CD4-positive, CD25-positive, alpha-beta regulatory T cell (primary cell): ENCODE measurements at regions not wholly inside any gene's neighbourhood (a gene's known extent, or its start where the extent isn't known, plus 50 kb on each side); places are given as distances from the start of the nearest gene placed in this dataset.
A peak's percentile ranks its signal among the peaks of the same experiment; 100 is the strongest.

Experiments
- ATAC-seq, 2 donors: fragments of 150-1000 bp; cut with Tn5 transposase; one replicate each; pipeline ENCODE4 v1.10.0; 2021; ENCODE audit warnings: low read depth in 2 of 2, moderate number of reproducible peaks in 2 of 2, moderate library complexity in 1 of 2
- DNase-seq, 3 donors: peaks; one replicate each; pipeline versions ENCODE4 v3.0.0 to v3.0.0-alpha.2; 2012 to 2022; ENCODE audit warnings: mixed read lengths in 1 of 3
- H3K27ac ChIP-seq: one replicate; pipeline ENCODE4 v1.7.0; 2013; ENCODE audit warnings: mild to moderate bottlenecking, low read length; ENCODE audit not compliant: insufficient read depth, poor library complexity, severe bottlenecking
- H3K27me3 ChIP-seq: one replicate; pipeline ENCODE4 v1.7.0; 2013; ENCODE audit warnings: low read length; ENCODE audit not compliant: control insufficient read depth, insufficient read depth
- H3K36me3 ChIP-seq: one replicate; pipeline ENCODE4 v1.7.0; 2013; ENCODE audit warnings: mild to moderate bottlenecking, low read length, moderate library complexity; ENCODE audit not compliant: control insufficient read depth, insufficient read depth
- H3K4me1 ChIP-seq: 2 replicates; pipeline ENCODE4 v1.7.0; 2013; ENCODE audit warnings: mild to moderate bottlenecking, low read length; ENCODE audit not compliant: insufficient read depth, control insufficient read depth, poor library complexity, severe bottlenecking
- H3K4me3 ChIP-seq: one replicate; pipeline ENCODE4 v1.7.0; 2013; ENCODE audit warnings: low read depth, mild to moderate bottlenecking, low read length, moderate library complexity
- H3K9me3 ChIP-seq, 2 experiments: 1 replicate in 1 of 2; 2 replicates in 1 of 2; pipeline ENCODE4 v1.7.0; 2013; ENCODE audit warnings: low read length in 2 of 2, mild to moderate bottlenecking in 1 of 2, moderate library complexity in 1 of 2; ENCODE audit not compliant: control insufficient read depth in 2 of 2
- H3K27ac Mint-ChIP-seq, 3 donors: one replicate each; pipeline ENCODE4 v1.8.0; 2020 to 2022; ENCODE audit warnings: mild to moderate bottlenecking in 3 of 3, mixed read lengths in 3 of 3, moderate library complexity in 2 of 3
- H3K27me3 Mint-ChIP-seq: one replicate; pipeline ENCODE4 v1.8.0; 2022; ENCODE audit warnings: mild to moderate bottlenecking, mixed read lengths
- H3K36me3 Mint-ChIP-seq: one replicate; pipeline ENCODE4 v1.8.0; 2020; ENCODE audit warnings: mixed read lengths
- H3K4me1 Mint-ChIP-seq, 4 donors: one replicate each; pipeline ENCODE4 v1.8.0; 2020 to 2022; ENCODE audit warnings: mixed read lengths in 4 of 4, mild to moderate bottlenecking in 1 of 4
- H3K4me3 Mint-ChIP-seq, 4 donors: one replicate each; pipeline ENCODE4 v1.8.0; 2020 to 2022; ENCODE audit warnings: mild to moderate bottlenecking in 4 of 4, mixed read lengths in 4 of 4, moderate library complexity in 3 of 4
- H3K9me3 Mint-ChIP-seq, 7 donors: one replicate each; pipeline ENCODE4 v1.8.0; 2020 to 2022; ENCODE audit warnings: mixed read lengths in 7 of 7, mild to moderate bottlenecking in 3 of 7, moderate library complexity in 2 of 7

- peaks cover 0 to 24% (median 17%) of the 10 kb centered on the region in 4 donors for H3K4me1 Mint-ChIP-seq
- Histone ChIP-seq H3K9me3 (no peaks in the 10 kb centered on the region), H3K27me3 (peaks cover 8% of the 10 kb centered on the region), H3K27ac (no peak overlapping the region), H3K4me3 (no peak overlapping the region), H3K36me3 (no peaks in the 10 kb centered on the region), H3K4me1 (peaks cover 19% of the 10 kb centered on the region)
- H3K9me3 Mint-ChIP-seq, result peaks cover 0 to 1% (median 0%) of the 10 kb centered on the region in 7 donors
- peaks cover 36% of the 10 kb centered on the region for H3K27me3 Mint-ChIP-seq
- ATAC-seq, result peak in 1 of 2 donors; percentile 24
- DNase-seq, result peak in 1 of 3 donors; percentile 27
- H3K4me3 Mint-ChIP-seq, result no peak overlapping the region
- peaks cover 4% of the 10 kb centered on the region for H3K36me3 Mint-ChIP-seq
- H3K27ac Mint-ChIP-seq, result peak overlapping the region in 1 of 3 donors; percentile 3
Measured at GRCh38 chr14:106848330-106849121, 1322.1 kb downstream of the TMEM121 start.

DNA sequence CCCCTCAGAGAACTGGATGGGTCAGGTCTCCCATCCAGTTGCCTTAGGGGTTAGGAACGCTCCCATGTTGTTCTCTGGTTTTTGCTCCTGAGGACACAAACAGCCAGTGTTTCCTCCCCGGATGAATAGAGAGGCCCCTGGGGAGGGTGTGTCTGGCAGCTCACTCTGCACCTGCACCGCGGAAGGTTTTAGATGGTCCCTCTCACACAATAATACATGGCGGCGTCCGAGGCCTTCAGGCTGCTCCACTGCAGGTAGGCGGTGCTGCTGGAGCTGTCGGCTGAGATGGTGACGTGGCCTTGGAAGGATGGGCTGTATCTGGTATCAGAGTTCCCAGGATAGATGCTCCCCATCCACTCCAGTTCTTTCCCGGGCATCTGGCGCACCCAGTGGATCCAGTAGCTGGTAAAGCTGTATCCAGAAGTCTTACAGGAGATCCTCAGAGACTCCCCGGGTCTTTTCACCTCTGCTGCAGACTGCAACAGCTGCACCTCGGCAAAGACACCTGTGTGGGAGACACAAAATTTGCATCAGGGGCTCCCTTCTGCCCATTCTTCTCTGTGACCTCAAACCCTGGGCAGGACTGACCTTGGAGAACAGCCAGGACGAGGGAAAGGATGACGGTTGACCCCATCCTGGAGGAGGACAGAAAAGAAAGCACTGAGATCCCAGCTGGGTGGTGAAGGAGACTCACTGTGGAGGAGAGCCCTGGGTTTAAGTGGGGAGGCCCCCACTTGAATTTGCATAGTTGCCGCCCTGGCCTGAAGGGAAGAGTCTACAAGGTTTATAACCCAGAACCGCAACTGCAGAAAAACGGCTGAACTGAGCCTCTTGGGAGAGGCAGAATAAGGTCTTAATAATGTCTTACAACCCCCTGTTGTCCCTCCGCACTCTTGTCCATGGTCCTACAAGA, 1324.8 kb downstream of the TMEM121 start:
- H3K36me3 Mint-ChIP-seq, result peaks cover 4% of the 10 kb centered on the region
- Histone ChIP-seq H3K4me3 (no peak overlapping the region), H3K9me3 (no peaks in the 10 kb centered on the region), H3K36me3 (no peaks in the 10 kb centered on the region), H3K27ac (no peak overlapping the region), H3K4me1 (no peaks in the 10 kb centered on the region), H3K27me3 (peaks cover 8% of the 10 kb centered on the region)
- H3K4me1 Mint-ChIP-seq, result peaks cover 0 to 8% (median 5%) of the 10 kb centered on the region in 4 donors
- no peak overlapping the region for H3K27ac Mint-ChIP-seq
- peaks cover 23% of the 10 kb centered on the region for H3K27me3 Mint-ChIP-seq
- H3K9me3 Mint-ChIP-seq, result peaks cover 0 to 3% (median 0%) of the 10 kb centered on the region in 7 donors
- H3K4me3 Mint-ChIP-seq, result no peak overlapping the region
- peak in 1 of 2 donors; percentile 34 for ATAC-seq
- DNase-seq, result no peak

DNA sequence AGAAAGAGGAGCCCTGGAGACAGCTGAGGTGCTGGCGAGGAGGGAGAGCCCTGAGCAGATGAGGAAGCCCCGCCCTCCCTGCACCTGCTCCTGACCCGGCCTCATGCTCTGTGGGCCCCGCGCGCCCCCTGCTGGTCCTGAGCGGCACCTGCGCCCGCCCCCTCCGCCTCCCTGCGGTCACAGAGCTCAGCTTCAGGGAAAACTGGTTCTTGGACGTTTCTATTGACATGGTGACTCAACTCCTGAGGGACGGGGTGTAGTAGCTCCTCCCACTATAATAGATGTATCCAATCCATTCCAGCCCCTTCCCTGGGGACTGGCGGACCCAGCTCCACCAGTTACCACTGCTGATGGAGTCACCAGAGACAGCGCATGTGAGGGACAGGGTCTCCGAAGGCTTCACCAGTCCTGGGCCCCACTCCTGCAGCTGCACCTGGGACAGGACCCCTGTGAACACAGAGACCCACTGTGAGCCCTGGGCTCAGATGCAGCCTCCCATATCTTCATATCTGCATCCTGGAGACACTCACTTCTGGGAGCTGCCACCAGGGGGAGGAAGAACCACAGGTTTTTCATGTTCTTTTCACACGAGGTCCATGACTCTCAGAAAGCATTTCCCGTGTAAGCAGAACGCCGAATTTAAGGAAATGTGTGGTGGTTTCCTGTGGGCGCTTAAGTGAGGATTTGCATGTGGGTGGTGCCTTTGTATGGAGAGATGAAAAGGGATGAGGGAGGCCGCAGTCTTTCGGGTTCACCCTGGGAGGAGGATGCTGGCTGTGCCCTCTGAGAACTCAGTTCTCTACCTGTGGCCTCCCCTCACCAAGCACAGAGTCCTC, 1346.4 kb downstream of the TMEM121 start:
- H3K4me3 ChIP-seq, result no peak overlapping the region
- peaks cover 42% of the 10 kb centered on the region for H3K27me3 Mint-ChIP-seq

DNA sequence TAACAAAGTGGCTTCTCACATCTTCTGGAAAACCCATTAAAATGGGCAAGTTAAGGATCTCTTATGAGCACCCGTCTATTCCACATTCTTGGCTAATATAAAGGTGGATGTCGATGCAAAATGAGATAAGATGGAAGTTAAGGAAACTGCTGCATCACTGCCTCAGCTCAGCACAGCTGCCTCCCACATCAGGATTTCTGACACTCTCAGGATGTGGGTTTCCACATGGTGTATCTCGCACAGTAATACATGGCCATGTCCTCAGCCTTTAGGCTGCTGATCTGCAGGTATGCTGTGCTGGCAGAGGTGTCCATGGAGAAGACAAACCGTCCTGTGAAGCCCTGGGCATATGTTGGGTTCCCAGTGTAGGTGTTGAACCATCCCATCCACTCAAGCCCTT, 1348.0 kb downstream of the TMEM121 start:
- no peak overlapping the region for H3K27ac ChIP-seq
- no peak for ATAC-seq
- no peak overlapping the region for H3K27ac Mint-ChIP-seq
- H3K27me3 Mint-ChIP-seq, result peaks cover 32% of the 10 kb centered on the region
- DNase-seq, result no peak
- no peaks in the 10 kb centered on the region for H3K36me3 Mint-ChIP-seq
- H3K4me1 ChIP-seq, result no peaks in the 10 kb centered on the region
- H3K4me3 Mint-ChIP-seq, result no peak overlapping the region
- no peaks in the 10 kb centered on the region for H3K9me3 ChIP-seq
- H3K4me3 ChIP-seq, result no peak overlapping the region
- peaks cover 0 to 1% (median 0%) of the 10 kb centered on the region in 7 donors for H3K9me3 Mint-ChIP-seq
- peaks cover 0 to 11% (median 6%) of the 10 kb centered on the region in 4 donors for H3K4me1 Mint-ChIP-seq
- no peaks in the 10 kb centered on the region for H3K36me3 ChIP-seq
- H3K27me3 ChIP-seq, result peaks cover 17% of the 10 kb centered on the region

More for the DNA sequence above, 1346.4 kb downstream of the TMEM121 start:
- Mint-ChIP-seq H3K36me3 (no peaks in the 10 kb centered on the region), H3K9me3 (peaks cover 0 to 1% (median 0%) of the 10 kb centered on the region in 7 donors), H3K4me1 (peaks cover 0 to 11% (median 6%) of the 10 kb centered on the region in 4 donors), H3K27ac (no peak overlapping the region), H3K4me3 (peak overlapping the region in 2 of 4 donors; percentile 19 to 30)
- peaks cover 16% of the 10 kb centered on the region for H3K27me3 ChIP-seq
- ATAC-seq (peak; percentile 68 to 69), DNase-seq (peak; percentile 59 to 73 (median 69))
- no peaks in the 10 kb centered on the region for H3K4me1 ChIP-seq
- no peak overlapping the region for H3K27ac ChIP-seq
- no peaks in the 10 kb centered on the region for H3K36me3 ChIP-seq
- H3K9me3 ChIP-seq, result no peaks in the 10 kb centered on the region

DNA sequence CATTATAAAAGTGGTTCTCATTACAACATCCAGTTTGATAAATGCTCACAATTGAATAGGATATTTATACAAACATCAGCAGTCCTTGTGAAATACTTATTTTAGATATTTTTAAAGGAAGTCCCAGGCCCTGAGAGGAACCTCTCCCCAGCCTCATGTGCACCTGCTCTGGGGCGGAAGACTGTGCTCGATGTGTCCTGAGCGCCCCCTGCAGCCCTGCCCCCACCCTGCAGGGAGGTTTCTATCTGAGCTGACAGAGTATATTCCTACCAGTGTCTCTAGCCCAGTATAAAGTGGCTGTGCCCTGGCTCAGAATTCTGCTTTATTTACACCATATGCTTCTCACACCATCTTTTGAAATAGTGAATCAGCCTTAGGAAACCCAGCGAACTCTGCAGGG, 1349.1 kb downstream of the TMEM121 start:
- H3K27me3 ChIP-seq, result peaks cover 18% of the 10 kb centered on the region
- DNase-seq (peak in 1 of 3 donors; percentile 39), ATAC-seq (no peak)
- H3K27me3 Mint-ChIP-seq, result peaks cover 24% of the 10 kb centered on the region
- H3K36me3 Mint-ChIP-seq, result no peaks in the 10 kb centered on the region
- H3K36me3 ChIP-seq, result no peaks in the 10 kb centered on the region
- H3K27ac ChIP-seq, result no peak overlapping the region
- H3K4me3 ChIP-seq, result no peak overlapping the region
- H3K4me1 ChIP-seq, result no peaks in the 10 kb centered on the region
- no peak overlapping the region for H3K4me3 Mint-ChIP-seq
- H3K27ac Mint-ChIP-seq, result no peak overlapping the region
- H3K9me3 ChIP-seq, result no peaks in the 10 kb centered on the region
- H3K4me1 Mint-ChIP-seq, result peaks cover 0 to 11% (median 6%) of the 10 kb centered on the region in 4 donors
- peaks cover 0 to 4% (median 0%) of the 10 kb centered on the region in 7 donors for H3K9me3 Mint-ChIP-seq

DNA sequence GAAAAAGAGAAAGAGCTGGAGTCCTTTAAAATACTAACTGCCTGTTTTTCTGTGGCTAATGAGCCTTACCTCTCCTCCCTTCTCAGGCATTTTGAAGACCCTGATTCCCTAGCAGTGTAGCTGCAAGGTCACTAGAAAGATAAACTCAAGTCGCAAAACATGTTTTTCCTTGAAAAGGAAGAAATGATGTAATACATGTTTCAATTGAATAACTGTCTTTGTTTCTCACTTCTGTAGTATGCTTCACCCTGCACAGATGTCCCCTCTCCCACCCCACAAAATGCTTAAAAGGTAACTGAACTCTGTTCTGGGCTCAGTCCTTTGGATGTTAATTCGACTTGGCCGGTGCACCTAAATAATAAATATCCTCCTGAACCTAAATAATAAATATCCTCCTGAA, 1350.3 kb downstream of the TMEM121 start:
- ATAC-seq (no peak), DNase-seq (no peak)
- Mint-ChIP-seq H3K36me3 (no peaks in the 10 kb centered on the region), H3K27me3 (peaks cover 31% of the 10 kb centered on the region), H3K9me3 (peaks cover 0 to 9% (median 0%) of the 10 kb centered on the region in 7 donors), H3K27ac (no peak overlapping the region), H3K4me1 (peaks cover 0 to 11% (median 4%) of the 10 kb centered on the region in 4 donors), H3K4me3 (no peak overlapping the region)
- no peaks in the 10 kb centered on the region for H3K36me3 ChIP-seq
- peaks cover 15% of the 10 kb centered on the region for H3K27me3 ChIP-seq
- no peaks in the 10 kb centered on the region for H3K4me1 ChIP-seq
- no peaks in the 10 kb centered on the region for H3K9me3 ChIP-seq
- H3K4me3 ChIP-seq, result no peak overlapping the region
- H3K27ac ChIP-seq, result no peak overlapping the region

GRCh38 chr14:106877517-106877916, 1351.1 kb downstream of the TMEM121 start:
- Mint-ChIP-seq H3K9me3 (peaks cover 0 to 9% (median 0%) of the 10 kb centered on the region in 7 donors), H3K36me3 (no peaks in the 10 kb centered on the region), H3K27me3 (peaks cover 31% of the 10 kb centered on the region), H3K4me1 (peaks cover 0 to 11% (median 4%) of the 10 kb centered on the region in 4 donors), H3K27ac (no peak overlapping the region), H3K4me3 (no peak overlapping the region)
- no peak for DNase-seq
- H3K27me3 ChIP-seq, result peaks cover 15% of the 10 kb centered on the region
- no peaks in the 10 kb centered on the region for H3K36me3 ChIP-seq
- H3K27ac ChIP-seq, result no peak overlapping the region
- H3K9me3 ChIP-seq, result no peaks in the 10 kb centered on the region
- H3K4me3 ChIP-seq, result no peak overlapping the region
- ATAC-seq, result no peak
- H3K4me1 ChIP-seq, result no peaks in the 10 kb centered on the region
